ENCODE measurements at regions not wholly inside any gene's neighbourhood (a gene's known extent, or its start where the extent isn't known, plus 50 kb on each side); places are given as distances from the start of the nearest gene placed in this dataset.

- H3K36me3 Mint-ChIP-seq: no peaks in the 10 kb centered on the region
- DNase-seq: no peak
- H3K27ac Mint-ChIP-seq: no peak overlapping the region
- CTCF ChIA-PET: no interaction called here
- H3K9me3 Mint-ChIP-seq (ENCODE audit: low read depth): no peaks in the 10 kb centered on the region
- no peaks in the 10 kb centered on the region for H3K4me1 Mint-ChIP-seq
- no peak overlapping the region for H3K4me3 Mint-ChIP-seq
- no peaks in the 10 kb centered on the region for H3K27me3 Mint-ChIP-seq
- ATAC-seq: no peak
Observed at GRCh38 chr11:127470306-127470884, 469.8 kb upstream of the KIRREL3 start.

GRCh38 chr11:127464325-127464724, 463.8 kb upstream of the KIRREL3 start:
- Mint-ChIP-seq H3K27ac (no peak overlapping the region), H3K4me3 (no peak overlapping the region), H3K36me3 (no peaks in the 10 kb centered on the region), H3K4me1 (no peaks in the 10 kb centered on the region), H3K27me3 (no peaks in the 10 kb centered on the region), H3K9me3 (ENCODE audit: low read depth) (no peaks in the 10 kb centered on the region)
- CTCF ChIA-PET: no interaction called here
- ATAC-seq (no peak), DNase-seq (no peak)

GRCh38 chr11:127462065-127462344, 461.4 kb upstream of the KIRREL3 start:
- Mint-ChIP-seq H3K4me3 (no peak overlapping the region), H3K27ac (no peak overlapping the region), H3K4me1 (no peaks in the 10 kb centered on the region), H3K36me3 (no peaks in the 10 kb centered on the region), H3K9me3 (ENCODE audit: low read depth) (no peaks in the 10 kb centered on the region), H3K27me3 (no peaks in the 10 kb centered on the region)
- DNase-seq: no peak
- no peak for ATAC-seq
- CTCF ChIA-PET: no interaction called here

- Mint-ChIP-seq H3K27me3 (no peaks in the 10 kb centered on the region), H3K4me3 (no peak overlapping the region), H3K9me3 (ENCODE audit: low read depth) (no peaks in the 10 kb centered on the region), H3K27ac (no peak overlapping the region), H3K36me3 (no peaks in the 10 kb centered on the region), H3K4me1 (no peaks in the 10 kb centered on the region)
- DNase-seq: no peak
- no peak for ATAC-seq
- CTCF ChIA-PET: no interaction called here
Observed at GRCh38 chr11:127461241-127462064, 460.9 kb upstream of the KIRREL3 start.

GRCh38 chr11:127458561-127458960, 458.0 kb upstream of the KIRREL3 start:
- CTCF ChIA-PET: interaction anchor here (1.4 kb wide), 1 partner anchor 23 kb away, joined by 3 read pairs; no protein-coding TSS in a partner anchor
- Mint-ChIP-seq H3K36me3 (no peaks in the 10 kb centered on the region), H3K4me1 (no peaks in the 10 kb centered on the region), H3K4me3 (no peak overlapping the region), H3K27me3 (no peaks in the 10 kb centered on the region), H3K27ac (no peak overlapping the region), H3K9me3 (ENCODE audit: low read depth) (no peaks in the 10 kb centered on the region)
- no peak for ATAC-seq
- DNase-seq: no peak

GRCh38 chr11:127454856-127455255, 454.3 kb upstream of the KIRREL3 start:
- Mint-ChIP-seq H3K27ac (no peak overlapping the region), H3K9me3 (ENCODE audit: low read depth) (no peaks in the 10 kb centered on the region), H3K36me3 (no peaks in the 10 kb centered on the region), H3K4me1 (no peaks in the 10 kb centered on the region), H3K4me3 (no peak overlapping the region), H3K27me3 (no peaks in the 10 kb centered on the region)
- ATAC-seq (no peak), DNase-seq (no peak)
- CTCF ChIA-PET: no interaction called here

GRCh38 chr11:127452533-127452932, 452.0 kb upstream of the KIRREL3 start:
- no peak for DNase-seq
- no peaks in the 10 kb centered on the region for H3K9me3 Mint-ChIP-seq (ENCODE audit: low read depth)
- no peaks in the 10 kb centered on the region for H3K4me1 Mint-ChIP-seq
- CTCF ChIA-PET: no interaction called here
- ATAC-seq: no peak
- H3K36me3 Mint-ChIP-seq: no peaks in the 10 kb centered on the region
- H3K27me3 Mint-ChIP-seq: no peaks in the 10 kb centered on the region
- H3K4me3 Mint-ChIP-seq: no peak overlapping the region
- H3K27ac Mint-ChIP-seq: no peak overlapping the region

GRCh38 chr11:127451861-127452260, 451.3 kb upstream of the KIRREL3 start:
- H3K4me3 Mint-ChIP-seq: no peak overlapping the region
- H3K4me1 Mint-ChIP-seq: no peaks in the 10 kb centered on the region
- CTCF ChIA-PET: no interaction called here
- H3K27me3 Mint-ChIP-seq: no peaks in the 10 kb centered on the region
- H3K27ac Mint-ChIP-seq: no peak overlapping the region
- no peak for ATAC-seq
- DNase-seq: no peak
- H3K9me3 Mint-ChIP-seq (ENCODE audit: low read depth): no peaks in the 10 kb centered on the region
- no peaks in the 10 kb centered on the region for H3K36me3 Mint-ChIP-seq

- Mint-ChIP-seq H3K36me3 (no peaks in the 10 kb centered on the region), H3K4me1 (no peaks in the 10 kb centered on the region), H3K9me3 (ENCODE audit: low read depth) (no peaks in the 10 kb centered on the region), H3K27ac (no peak overlapping the region), H3K27me3 (no peaks in the 10 kb centered on the region), H3K4me3 (no peak overlapping the region)
- CTCF ChIA-PET: no interaction called here
- ATAC-seq (no peak), DNase-seq (no peak)
Observed at GRCh38 chr11:127448101-127448500, 447.5 kb upstream of the KIRREL3 start.

- CTCF ChIA-PET: no interaction called here
- DNase-seq: no peak
- Mint-ChIP-seq H3K36me3 (no peaks in the 10 kb centered on the region), H3K4me1 (no peaks in the 10 kb centered on the region), H3K9me3 (ENCODE audit: low read depth) (no peaks in the 10 kb centered on the region), H3K4me3 (no peak overlapping the region), H3K27me3 (no peaks in the 10 kb centered on the region), H3K27ac (no peak overlapping the region)
- ATAC-seq: no peak
Observed at GRCh38 chr11:127445476-127445875, 444.9 kb upstream of the KIRREL3 start.

GRCh38 chr11:127443297-127443696, 442.7 kb upstream of the KIRREL3 start:
- Mint-ChIP-seq H3K27me3 (no peaks in the 10 kb centered on the region), H3K36me3 (no peaks in the 10 kb centered on the region), H3K4me1 (no peaks in the 10 kb centered on the region), H3K27ac (no peak overlapping the region), H3K4me3 (no peak overlapping the region), H3K9me3 (ENCODE audit: low read depth) (no peaks in the 10 kb centered on the region)
- DNase-seq (no peak), ATAC-seq (no peak)
- CTCF ChIA-PET: no interaction called here

GRCh38 chr11:127440616-127441015, 440.0 kb upstream of the KIRREL3 start:
- Mint-ChIP-seq H3K4me3 (no peak overlapping the region), H3K4me1 (no peaks in the 10 kb centered on the region), H3K27ac (no peak overlapping the region), H3K27me3 (no peaks in the 10 kb centered on the region), H3K9me3 (ENCODE audit: low read depth) (no peaks in the 10 kb centered on the region), H3K36me3 (no peaks in the 10 kb centered on the region)
- no peak for DNase-seq
- no peak for ATAC-seq
- CTCF ChIA-PET: no interaction called here

GRCh38 chr11:127425281-127425680, 424.7 kb upstream of the KIRREL3 start:
- no peaks in the 10 kb centered on the region for H3K4me1 Mint-ChIP-seq
- no peak for DNase-seq
- no peak for ATAC-seq
- H3K27ac Mint-ChIP-seq: no peak overlapping the region
- H3K4me3 Mint-ChIP-seq: no peak overlapping the region
- CTCF ChIA-PET: no interaction called here
- no peaks in the 10 kb centered on the region for H3K36me3 Mint-ChIP-seq
- H3K9me3 Mint-ChIP-seq (ENCODE audit: low read depth): peaks cover 2% of the 10 kb centered on the region
- no peaks in the 10 kb centered on the region for H3K27me3 Mint-ChIP-seq

- H3K9me3 Mint-ChIP-seq (ENCODE audit: low read depth): peaks cover 2% of the 10 kb centered on the region
- CTCF ChIA-PET: no interaction called here
- ATAC-seq (no peak), DNase-seq (no peak)
- H3K27ac Mint-ChIP-seq: no peak overlapping the region
- H3K4me1 Mint-ChIP-seq: no peaks in the 10 kb centered on the region
- H3K4me3 Mint-ChIP-seq: no peak overlapping the region
- H3K36me3 Mint-ChIP-seq: no peaks in the 10 kb centered on the region
- H3K27me3 Mint-ChIP-seq: no peaks in the 10 kb centered on the region
Observed at GRCh38 chr11:127424661-127425060, 424.1 kb upstream of the KIRREL3 start.
